GM12892 (cell line): ENCODE measurements at regions not wholly inside any gene's neighbourhood (a gene's known extent, or its start where the extent isn't known, plus 50 kb on each side); places are given as distances from the start of the nearest gene placed in this dataset.

Experiments
- POLR2A ChIP-seq: IDR thresholded peaks from 2 replicates; pipeline ENCODE4 v1.6.1; 2011; ENCODE audit warnings: low read depth, low read length, control low read depth
- POLR2AphosphoS5 ChIP-seq: IDR thresholded peaks from 2 replicates; pipeline ENCODE4 v1.6.1; 2011; ENCODE audit warnings: low read depth, low read length, control low read depth
- TAF1 ChIP-seq: IDR thresholded peaks from 2 replicates; pipeline ENCODE4 v1.6.1; 2011; ENCODE audit warnings: low read depth, mild to moderate bottlenecking, control low read depth, low read length, borderline replicate concordance

- TF ChIP-seq POLR2AphosphoS5: no peak
- no peak for TF ChIP-seq POLR2A
- TF ChIP-seq TAF1: no peak
Observed at GRCh38 chr14:75371297-75371696, 56.5 kb upstream of the JDP2 start.
